K562 (cell line): ENCODE measurements at regions not wholly inside any gene's neighbourhood (a gene's known extent, or its start where the extent isn't known, plus 50 kb on each side); places are given as distances from the start of the nearest gene placed in this dataset.

Experiments
- CBX3 ChIP-seq, 2 experiments: IDR thresholded peaks; 1 replicate in 1 of 2; 2 replicates in 1 of 2; pipeline ENCODE4 v1.6.1; 2012; ENCODE audit warnings: inconsistent platforms in 2 of 2, low read length in 2 of 2, borderline replicate concordance in 1 of 2, control low read depth in 1 of 2
- CREB3 ChIP-seq: fragments of 450-650 bp; conservative IDR thresholded peaks from 2 replicates; pipeline ENCODE4 v1.6.1; 2016; ENCODE audit warnings: missing genetic modification characterization, low read depth, mild to moderate bottlenecking, missing compliant biosample characterization, moderate library complexity
- FOS ChIP-seq: IDR thresholded peaks from 3 replicates; pipeline ENCODE4 v1.6.1; 2011; ENCODE audit not compliant: insufficient read length; ENCODE audit errors: extremely low read depth
- FOXM1 ChIP-seq, 2 experiments: fragments of 450-650 bp in 1 of 2; sonication (generic) in 1 of 2; formaldehyde crosslinking in 1 of 2; IDR thresholded peaks; 2 replicates each; pipeline versions ENCODE4 v1.6.1 to v1.9.0; 2017 to 2022; ENCODE audit warnings: low read depth in 2 of 2, mild to moderate bottlenecking in 2 of 2, missing genetic modification reagents in 1 of 2, moderate library complexity in 1 of 2
- MTA3 ChIP-seq: fragments of 450-650 bp; formaldehyde crosslinking; IDR thresholded peaks from 2 replicates; pipeline ENCODE4 v1.6.1; 2017; ENCODE audit warnings: mild to moderate bottlenecking, borderline replicate concordance
- NKRF ChIP-seq: fragments of 450-650 bp; IDR thresholded peaks from 2 replicates; pipeline ENCODE4 v1.6.1; 2016; ENCODE audit warnings: borderline replicate concordance
- NRF1 ChIP-seq, 2 experiments: fragments of 450-650 bp; IDR thresholded peaks in 1 of 2; conservative IDR thresholded peaks in 1 of 2; 2 replicates each; pipeline ENCODE4 v1.6.1; 2014; ENCODE audit warnings: mild to moderate bottlenecking in 2 of 2
- POLR2A ChIP-seq: fragments of 450-650 bp; conservative IDR thresholded peaks from 2 replicates; pipeline ENCODE4 v1.6.1; 2016
- SIN3A ChIP-seq, 2 experiments: fragments of 150-350 bp in 1 of 2; IDR thresholded peaks; 2 replicates each; pipeline ENCODE4 v1.6.1; 2011 to 2016; ENCODE audit warnings: borderline replicate concordance in 2 of 2, low read depth in 2 of 2, low read length in 2 of 2, mild to moderate bottlenecking in 2 of 2, moderate library complexity in 2 of 2; ENCODE audit not compliant: control insufficient read depth in 1 of 2
- TF ChIP-seq, protein P1 (sequence below), 3 experiments: IDR thresholded peaks in 2 of 3; conservative IDR thresholded peaks in 1 of 3; 2 replicates each; pipeline ENCODE4 v1.5.1; 2011 to 2012; ENCODE audit warnings: low read length in 3 of 3, mild to moderate bottlenecking in 3 of 3, control low read depth in 2 of 3, improper control_type of control experiment in 1 of 3, inconsistent platforms in 1 of 3, low read depth in 1 of 3, mixed read lengths in 1 of 3, moderate library complexity in 1 of 3; ENCODE audit not compliant: insufficient read depth in 2 of 3

DNA sequence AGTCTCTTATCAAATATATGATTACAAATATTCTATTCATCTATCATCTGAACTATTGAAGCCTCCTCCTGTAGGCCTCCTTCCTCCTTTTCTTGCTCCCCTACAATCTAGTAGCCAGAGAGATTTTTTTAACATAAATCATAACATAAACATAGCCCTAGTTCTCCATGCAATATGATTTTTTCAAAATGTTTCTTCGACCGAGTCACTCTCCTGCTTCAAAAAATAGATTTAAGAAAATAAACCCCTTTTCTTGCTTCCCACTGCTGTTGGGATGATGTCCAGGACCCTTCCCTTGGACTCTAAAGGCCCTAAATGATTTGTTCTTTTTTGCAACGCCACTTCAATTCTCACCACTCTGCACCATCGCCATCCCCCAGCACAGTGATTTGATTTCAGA is 319.7 kb upstream of the TSHZ3 start:
- TF ChIP-seq POLR2A: no peak
- TF ChIP-seq, protein P1, sequence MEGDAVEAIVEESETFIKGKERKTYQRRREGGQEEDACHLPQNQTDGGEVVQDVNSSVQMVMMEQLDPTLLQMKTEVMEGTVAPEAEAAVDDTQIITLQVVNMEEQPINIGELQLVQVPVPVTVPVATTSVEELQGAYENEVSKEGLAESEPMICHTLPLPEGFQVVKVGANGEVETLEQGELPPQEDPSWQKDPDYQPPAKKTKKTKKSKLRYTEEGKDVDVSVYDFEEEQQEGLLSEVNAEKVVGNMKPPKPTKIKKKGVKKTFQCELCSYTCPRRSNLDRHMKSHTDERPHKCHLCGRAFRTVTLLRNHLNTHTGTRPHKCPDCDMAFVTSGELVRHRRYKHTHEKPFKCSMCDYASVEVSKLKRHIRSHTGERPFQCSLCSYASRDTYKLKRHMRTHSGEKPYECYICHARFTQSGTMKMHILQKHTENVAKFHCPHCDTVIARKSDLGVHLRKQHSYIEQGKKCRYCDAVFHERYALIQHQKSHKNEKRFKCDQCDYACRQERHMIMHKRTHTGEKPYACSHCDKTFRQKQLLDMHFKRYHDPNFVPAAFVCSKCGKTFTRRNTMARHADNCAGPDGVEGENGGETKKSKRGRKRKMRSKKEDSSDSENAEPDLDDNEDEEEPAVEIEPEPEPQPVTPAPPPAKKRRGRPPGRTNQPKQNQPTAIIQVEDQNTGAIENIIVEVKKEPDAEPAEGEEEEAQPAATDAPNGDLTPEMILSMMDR (IDR thresholded peaks at IDR 0.05 in 2 of 3, conservative IDR thresholded peaks at IDR 0.05 in 1 of 3; ENCODE audit: insufficient read depth in 2 of 3, low read depth in 1 of 3, low read length in 3 of 3): no peak
- no peak for TF ChIP-seq NRF1 (conservative IDR thresholded peaks at IDR 0.05 in 1 of 2, IDR thresholded peaks at IDR 0.05 in 1 of 2)
- TF ChIP-seq FOS: no peak
- TF ChIP-seq FOXM1 (IDR thresholded peaks at IDR 0.05; ENCODE audit: low read depth): no peak
- TF ChIP-seq FOXM1 (CRISPR knock-in tag; IDR thresholded peaks at IDR 0.05; ENCODE audit: low read depth): no peak
- no peak for TF ChIP-seq CBX3 (IDR thresholded peaks at IDR 0.05; ENCODE audit: borderline replicate concordance in 1 of 2, low read length in 2 of 2)
- no peak for TF ChIP-seq SIN3A (IDR thresholded peaks at IDR 0.05; ENCODE audit: borderline replicate concordance in 2 of 2, control insufficient read depth in 1 of 2, low read depth in 2 of 2, low read length in 2 of 2)
- TF ChIP-seq NKRF: no peak
- TF ChIP-seq CREB3: no peak
- TF ChIP-seq MTA3: no peak
